Islet precursor cell (in vitro differentiated cells): ENCODE measurements at regions not wholly inside any gene's neighbourhood (a gene's known extent, or its start where the extent isn't known, plus 50 kb on each side); places are given as distances from the start of the nearest gene placed in this dataset.
"Not testable (repeated sequence)": the region's sequence is repeated elsewhere in the genome, so short reads cannot be mapped to it uniquely, and the experiment has no call there.

Experiments
- DNase-seq: peaks from one replicate; pipeline ENCODE4 v3.0.0-alpha.2; 2018

- peak; percentile 78 for DNase-seq
These were observed 55.1 kb downstream of the CYCS start for GRCh38 chr7:25069900-25070443.

GRCh38 chr7:25068502-25069213 lies 56.4 kb downstream of the CYCS start:
- peak; percentile 57 for DNase-seq

GRCh38 chr7:25067726-25068501 lies 57.1 kb downstream of the CYCS start:
- DNase-seq, result no peak

GRCh38 chr7:25066253-25066652 lies 58.8 kb downstream of the CYCS start:
- no peak for DNase-seq

GRCh38 chr7:25062380-25062779 lies 62.7 kb downstream of the CYCS start:
- no peak for DNase-seq

- no peak for DNase-seq
These were observed 64.5 kb downstream of the CYCS start for GRCh38 chr7:25060487-25061055.

GRCh38 chr7:25059576-25059975 lies 65.5 kb downstream of the CYCS start:
- DNase-seq, result no peak

GRCh38 chr7:25056368-25056767 lies 68.7 kb downstream of the CYCS start:
- no peak for DNase-seq

- DNase-seq, result no peak
These were observed 69.4 kb downstream of the CYCS start for GRCh38 chr7:25055520-25056220.

GRCh38 chr7:25054819-25055519 lies 70.1 kb downstream of the CYCS start:
- DNase-seq, result no peak

GRCh38 chr7:25050223-25050622 lies 70.2 kb upstream of the OSBPL3 start:
- no peak for DNase-seq

GRCh38 chr7:25048444-25048834 lies 68.5 kb upstream of the OSBPL3 start:
- no peak for DNase-seq

- not testable (repeated sequence) for DNase-seq
These were observed 67.8 kb upstream of the OSBPL3 start for GRCh38 chr7:25047571-25048443.

GRCh38 chr7:25037325-25037724 lies 57.3 kb upstream of the OSBPL3 start:
- no peak for DNase-seq

GRCh38 chr7:25035274-25035673 lies 55.3 kb upstream of the OSBPL3 start:
- no peak for DNase-seq

- DNase-seq, result no peak
These were observed 54.2 kb upstream of the OSBPL3 start for GRCh38 chr7:25034136-25034535.

- peak; percentile 57 for DNase-seq
These were observed 53.1 kb upstream of the OSBPL3 start for GRCh38 chr7:25032774-25033743.

- DNase-seq, result peak; percentile 73
These were observed 51.5 kb upstream of the OSBPL3 start for GRCh38 chr7:25031432-25031831.

- peak; percentile 55 for DNase-seq
These were observed 51.0 kb upstream of the OSBPL3 start for GRCh38 chr7:25031007-25031406.
